ENCODE measurements at regions not wholly inside any gene's neighbourhood (a gene's known extent, or its start where the extent isn't known, plus 50 kb on each side); places are given as distances from the start of the nearest gene placed in this dataset.

GRCh38 chr21:38938769-38939168 is 133.0 kb downstream of the ETS2 start:
- no peaks in the 10 kb centered on the region for H3K4me1 ChIP-seq (ENCODE audit: control insufficient read depth, extremely low read depth, insufficient read depth, low read length)
- no peak overlapping the region for H3K27ac ChIP-seq (ENCODE audit: insufficient read depth, low read depth, low read length)
- H3K36me3 ChIP-seq (ENCODE audit: control insufficient read depth in 2 of 2, extremely low read depth in 1 of 2, insufficient read depth in 2 of 2, low read length in 2 of 2), result no peaks in the 10 kb centered on the region
- no peak for FAIRE-seq
- no peak overlapping the region for H2AFZ ChIP-seq (ENCODE audit: low read depth, low read length)
- dilution Hi-C loops (cut with MboI; ENCODE audit: extremely low pct_ligation_motif_present, low sequenced_read_pairs) (no loop called here), intact Hi-C loops (cut with micrococcal nuclease) (no loop called here)
- ChIA-PET POLR2A (no interaction called here), CTCF (no interaction called here)
- no peak for DNase-seq (ENCODE audit: low read depth, low spot score)
- H3K9ac ChIP-seq (replicated peaks; ENCODE audit: extremely low read depth, insufficient read depth, low read length), result no peak overlapping the region
- H3K79me2 ChIP-seq (ENCODE audit: control insufficient read depth, insufficient read depth, low read length), result no peaks in the 10 kb centered on the region
- BruUV-seq (replicated peaks), result no TSS peak
- no peak overlapping the region for H3K4me2 ChIP-seq (ENCODE audit: insufficient read depth, low read length)
- H3K9me1 ChIP-seq (replicated peaks; ENCODE audit: control insufficient read depth, extremely low read depth, insufficient read depth, low read length), result no peaks in the 10 kb centered on the region
- H3K9me3 ChIP-seq (replicated peaks; ENCODE audit: control insufficient read depth, insufficient read depth, low read length), result no peaks in the 10 kb centered on the region
- no peak overlapping the region for H3K4me3 ChIP-seq (replicated peaks in 1 of 3; ENCODE audit: insufficient read depth in 1 of 3, low read depth in 1 of 3, low read length in 3 of 3)
- H3K27me3 ChIP-seq (ENCODE audit: control insufficient read depth in 2 of 2, insufficient read depth in 2 of 2, low read length in 2 of 2), result no peaks in the 10 kb centered on the region
- H4K20me1 ChIP-seq (replicated peaks; ENCODE audit: control insufficient read depth, extremely low read depth, insufficient read depth, low read length), result no peaks in the 10 kb centered on the region
- TF ChIP-seq FOS (IDR thresholded peaks at IDR 0.05; ENCODE audit: borderline replicate concordance, insufficient read depth, low read length), result no peak
- no peak for TF ChIP-seq MYC (IDR thresholded peaks at IDR 0.05; ENCODE audit: low read depth, low read length)
- TF ChIP-seq POLR2AphosphoS5 (IDR thresholded peaks at IDR 0.05; ENCODE audit: insufficient read depth, low read depth, low read length), result no peak
- TF ChIP-seq EZH2 (IDR thresholded peaks at IDR 0.05; ENCODE audit: borderline replicate concordance, low read depth, low read length, severe bottlenecking), result no peak
- TF ChIP-seq POLR2A (IDR thresholded peaks at IDR 0.05; ENCODE audit: low read depth, low read length), result no peak
- TF ChIP-seq CTCF (IDR thresholded peaks at IDR 0.05; ENCODE audit: extremely low read depth in 1 of 2, insufficient read depth in 1 of 2, low read depth in 1 of 2, low read length in 2 of 2), result no peak
- TF ChIP-seq JUN (IDR thresholded peaks at IDR 0.05; ENCODE audit: borderline replicate concordance, insufficient read depth, insufficient read length, low read depth), result no peak
- TF ChIP-seq GATA2 (IDR thresholded peaks at IDR 0.05; ENCODE audit: insufficient read depth, insufficient read length, low read depth, low read length), result no peak
- no peak for TF ChIP-seq MAX (IDR thresholded peaks at IDR 0.05; ENCODE audit: insufficient read depth, insufficient read length)

All from endothelial cell of umbilical vein (primary cell).